Ishikawa (cell line): ENCODE measurements at regions not wholly inside any gene's neighbourhood (a gene's known extent, or its start where the extent isn't known, plus 50 kb on each side); places are given as distances from the start of the nearest gene placed in this dataset.

Experiments used
- CEBPB ChIP-seq: IDR thresholded peaks from 2 replicates; pipeline ENCODE4 v1.6.1; 2012
- CREB1 ChIP-seq: IDR thresholded peaks from 2 replicates; pipeline ENCODE4 v1.6.1; 2012; ENCODE audit warnings: low read depth
- EGR1 ChIP-seq: IDR thresholded peaks from 2 replicates; pipeline ENCODE4 v1.6.1; 2012
- EP300 ChIP-seq: IDR thresholded peaks from 2 replicates; pipeline ENCODE4 v1.6.1; 2012; ENCODE audit warnings: borderline replicate concordance
- FOXM1 ChIP-seq: IDR thresholded peaks from 2 replicates; pipeline ENCODE4 v1.6.1; 2012; ENCODE audit warnings: low read depth, borderline replicate concordance
- NFIC ChIP-seq: IDR thresholded peaks from 2 replicates; pipeline ENCODE4 v1.6.1; 2012
- RAD21 ChIP-seq: IDR thresholded peaks from 2 replicates; pipeline ENCODE4 v1.6.1; 2012; ENCODE audit warnings: low read depth
- TAF1 ChIP-seq: IDR thresholded peaks from 2 replicates; pipeline ENCODE4 v1.6.1; 2012; ENCODE audit warnings: low read depth, mild to moderate bottlenecking
- TCF12 ChIP-seq: IDR thresholded peaks from 2 replicates; pipeline ENCODE4 v1.6.1; 2012; ENCODE audit warnings: low read depth
- TEAD4 ChIP-seq: IDR thresholded peaks from 2 replicates; pipeline ENCODE4 v1.6.1; 2012
- YY1 ChIP-seq: IDR thresholded peaks from 2 replicates; pipeline ENCODE4 v1.6.1; 2012; ENCODE audit warnings: low read depth
- ZBTB7A ChIP-seq: IDR thresholded peaks from 2 replicates; pipeline ENCODE4 v1.6.1; 2012; ENCODE audit warnings: low read depth
- TF ChIP-seq, protein P1 (sequence below): IDR thresholded peaks from 2 replicates; pipeline ENCODE4 v1.6.1; 2012
- TF ChIP-seq, protein P2 (sequence below): IDR thresholded peaks from 2 replicates; pipeline ENCODE4 v1.6.1; 2012
- TF ChIP-seq, protein P3 (sequence below): IDR thresholded peaks from 2 replicates; pipeline ENCODE4 v1.6.1; 2012; ENCODE audit warnings: low read depth, mild to moderate bottlenecking

DNA sequence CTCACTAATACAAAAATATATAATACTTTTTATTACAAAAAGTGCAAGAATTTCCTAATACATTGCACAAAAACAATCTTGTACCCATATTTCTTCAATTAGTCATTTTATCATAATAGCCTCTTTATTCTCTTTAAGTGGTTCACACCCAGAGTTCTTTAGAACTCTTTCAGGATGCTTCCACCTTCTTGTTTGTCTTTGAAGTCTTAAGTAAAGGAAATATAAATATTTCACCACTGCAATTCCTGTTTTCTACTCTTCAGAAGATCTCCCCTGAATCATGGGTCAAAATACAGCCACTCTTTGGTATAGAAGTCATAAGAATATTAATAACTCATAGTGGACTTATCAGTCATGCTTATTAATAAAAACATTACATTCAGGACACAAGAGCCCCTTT, 293.0 kb downstream of the ATPSCKMT start:
- TF ChIP-seq, protein P1, sequence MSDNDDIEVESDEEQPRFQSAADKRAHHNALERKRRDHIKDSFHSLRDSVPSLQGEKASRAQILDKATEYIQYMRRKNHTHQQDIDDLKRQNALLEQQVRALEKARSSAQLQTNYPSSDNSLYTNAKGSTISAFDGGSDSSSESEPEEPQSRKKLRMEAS = no peak
- TF ChIP-seq TAF1 (no peak), EP300 (no peak), RAD21 (no peak)

DNA sequence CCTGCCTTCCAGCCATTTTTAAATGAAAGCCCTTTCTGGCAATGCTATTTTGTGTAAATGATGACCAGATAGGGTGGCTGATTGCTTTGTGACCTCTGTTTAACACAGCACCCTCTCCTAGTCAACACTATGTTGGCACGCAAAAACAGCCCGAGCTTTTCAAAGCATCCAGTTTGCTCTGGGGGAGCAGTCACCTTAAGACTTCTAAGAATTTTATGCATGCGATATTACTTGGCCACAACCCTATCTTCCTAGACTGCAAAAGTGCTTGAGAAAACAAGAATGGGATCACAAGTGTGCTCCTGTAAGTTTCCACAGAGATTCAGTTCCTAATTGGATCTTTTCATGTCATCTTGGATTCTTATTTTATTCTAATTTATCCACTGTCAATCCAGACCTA, 294.1 kb downstream of the ATPSCKMT start:
- no peak for TF ChIP-seq CEBPB
- no peak for TF ChIP-seq TCF12
- no peak for TF ChIP-seq RAD21
- TF ChIP-seq ZBTB7A = no peak
- no peak for TF ChIP-seq NFIC
- TF ChIP-seq, protein P2, sequence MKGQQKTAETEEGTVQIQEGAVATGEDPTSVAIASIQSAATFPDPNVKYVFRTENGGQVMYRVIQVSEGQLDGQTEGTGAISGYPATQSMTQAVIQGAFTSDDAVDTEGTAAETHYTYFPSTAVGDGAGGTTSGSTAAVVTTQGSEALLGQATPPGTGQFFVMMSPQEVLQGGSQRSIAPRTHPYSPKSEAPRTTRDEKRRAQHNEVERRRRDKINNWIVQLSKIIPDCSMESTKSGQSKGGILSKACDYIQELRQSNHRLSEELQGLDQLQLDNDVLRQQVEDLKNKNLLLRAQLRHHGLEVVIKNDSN = no peak
- TF ChIP-seq, protein P1 = no peak
- TF ChIP-seq CREB1 = no peak
- no peak for TF ChIP-seq TAF1
- no peak for TF ChIP-seq YY1
- TF ChIP-seq EP300 = no peak
- no peak for TF ChIP-seq FOXM1
- TF ChIP-seq EGR1 = no peak
- TF ChIP-seq TEAD4 = no peak
- TF ChIP-seq, protein P3, sequence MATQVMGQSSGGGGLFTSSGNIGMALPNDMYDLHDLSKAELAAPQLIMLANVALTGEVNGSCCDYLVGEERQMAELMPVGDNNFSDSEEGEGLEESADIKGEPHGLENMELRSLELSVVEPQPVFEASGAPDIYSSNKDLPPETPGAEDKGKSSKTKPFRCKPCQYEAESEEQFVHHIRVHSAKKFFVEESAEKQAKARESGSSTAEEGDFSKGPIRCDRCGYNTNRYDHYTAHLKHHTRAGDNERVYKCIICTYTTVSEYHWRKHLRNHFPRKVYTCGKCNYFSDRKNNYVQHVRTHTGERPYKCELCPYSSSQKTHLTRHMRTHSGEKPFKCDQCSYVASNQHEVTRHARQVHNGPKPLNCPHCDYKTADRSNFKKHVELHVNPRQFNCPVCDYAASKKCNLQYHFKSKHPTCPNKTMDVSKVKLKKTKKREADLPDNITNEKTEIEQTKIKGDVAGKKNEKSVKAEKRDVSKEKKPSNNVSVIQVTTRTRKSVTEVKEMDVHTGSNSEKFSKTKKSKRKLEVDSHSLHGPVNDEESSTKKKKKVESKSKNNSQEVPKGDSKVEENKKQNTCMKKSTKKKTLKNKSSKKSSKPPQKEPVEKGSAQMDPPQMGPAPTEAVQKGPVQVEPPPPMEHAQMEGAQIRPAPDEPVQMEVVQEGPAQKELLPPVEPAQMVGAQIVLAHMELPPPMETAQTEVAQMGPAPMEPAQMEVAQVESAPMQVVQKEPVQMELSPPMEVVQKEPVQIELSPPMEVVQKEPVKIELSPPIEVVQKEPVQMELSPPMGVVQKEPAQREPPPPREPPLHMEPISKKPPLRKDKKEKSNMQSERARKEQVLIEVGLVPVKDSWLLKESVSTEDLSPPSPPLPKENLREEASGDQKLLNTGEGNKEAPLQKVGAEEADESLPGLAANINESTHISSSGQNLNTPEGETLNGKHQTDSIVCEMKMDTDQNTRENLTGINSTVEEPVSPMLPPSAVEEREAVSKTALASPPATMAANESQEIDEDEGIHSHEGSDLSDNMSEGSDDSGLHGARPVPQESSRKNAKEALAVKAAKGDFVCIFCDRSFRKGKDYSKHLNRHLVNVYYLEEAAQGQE = no peak

DNA sequence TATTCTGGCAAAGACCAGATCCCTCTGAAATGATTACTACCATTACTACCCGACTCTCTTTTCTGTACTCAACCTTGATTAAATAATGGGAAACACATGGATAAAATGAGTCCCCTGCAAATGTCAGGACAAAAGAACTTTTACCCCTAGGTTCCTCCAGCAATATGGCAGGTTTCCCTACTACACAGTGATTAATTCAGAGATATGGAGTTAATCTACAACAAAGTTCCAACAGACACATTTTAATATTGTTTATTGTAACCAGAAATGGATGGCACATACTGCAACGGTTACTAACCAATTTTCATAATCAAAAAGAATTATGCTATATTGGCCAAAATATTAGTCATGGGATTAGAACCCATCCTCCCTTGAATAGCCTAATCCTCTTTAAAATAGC, 294.8 kb downstream of the ATPSCKMT start:
- no peak for TF ChIP-seq RAD21
- TF ChIP-seq CEBPB = no peak
- TF ChIP-seq, protein P2 = no peak
- no peak for TF ChIP-seq FOXM1
- no peak for TF ChIP-seq EP300
- TF ChIP-seq YY1 = no peak
- TF ChIP-seq, protein P3 = no peak
- TF ChIP-seq, protein P1 = no peak
- TF ChIP-seq TEAD4 = no peak
- no peak for TF ChIP-seq TCF12
- no peak for TF ChIP-seq TAF1
- TF ChIP-seq NFIC = no peak
- TF ChIP-seq CREB1 = no peak
- TF ChIP-seq ZBTB7A = no peak
- TF ChIP-seq EGR1 = no peak

DNA sequence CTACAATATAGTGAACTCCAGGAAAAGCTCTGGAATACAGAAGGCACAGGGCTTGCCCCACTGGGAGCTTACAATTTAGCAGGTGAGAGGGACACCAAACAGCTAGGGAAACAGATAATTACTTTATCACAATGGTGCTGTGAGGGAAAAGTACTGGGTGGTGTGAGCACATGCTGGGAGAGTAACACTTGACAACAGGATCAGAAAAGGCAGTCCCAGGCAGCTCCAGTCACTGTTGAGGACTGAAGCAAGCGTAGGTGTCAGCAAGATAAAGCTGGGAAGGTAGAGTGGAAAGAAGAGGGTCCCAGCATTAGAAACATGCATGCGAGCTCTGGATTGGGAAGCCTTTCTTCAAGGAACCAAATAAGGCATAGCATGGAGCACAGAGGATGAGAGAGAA, 296.0 kb downstream of the ATPSCKMT start:
- TF ChIP-seq YY1 (no peak), RAD21 (no peak), NFIC (no peak), EP300 (no peak), CREB1 (no peak), EGR1 (no peak), FOXM1 (no peak), ZBTB7A (no peak), CEBPB (no peak), TEAD4 (no peak), TAF1 (no peak), TCF12 (no peak)
- TF ChIP-seq, protein P2 = no peak
- TF ChIP-seq, protein P3 = no peak
- TF ChIP-seq, protein P1 = no peak
